ENCODE measurements at regions not wholly inside any gene's neighbourhood (a gene's known extent, or its start where the extent isn't known, plus 50 kb on each side); places are given as distances from the start of the nearest gene placed in this dataset.
"Not testable (repeated sequence)": the region's sequence is repeated elsewhere in the genome, so short reads cannot be mapped to it uniquely, and the experiment has no call there.

- Histone ChIP-seq H3K9me3 (no peaks in the 10 kb centered on the region), H3K27ac (no peak overlapping the region), H3K36me3 (no peaks in the 10 kb centered on the region), H3K4me1 (no peaks in the 10 kb centered on the region), H3K4me3 (no peak overlapping the region), H3K27me3 (peaks cover 44% of the 10 kb centered on the region)
- TF ChIP-seq CTCF (IDR thresholded peaks at IDR 0.05) (no peak), EP300 (IDR thresholded peaks at IDR 0.05) (no peak), POLR2A (IDR thresholded peaks at IDR 0.05) (no peak), POLR2AphosphoS5 (IDR thresholded peaks at IDR 0.05) (no peak)
- ATAC-seq = no peak
- 74 to 81% methylated on average over 3 of the region's 4 CpGs for WGBS, 2 donors (ENCODE audit: low coverage in 1 of 2)
Measured at GRCh38 chr20:58765780-58766179, 73.2 kb downstream of the NPEPL1 start.

- not testable (repeated sequence) for H3K9me3 ChIP-seq, H3K27ac ChIP-seq, H3K4me1 ChIP-seq, ATAC-seq, H3K36me3 ChIP-seq, H3K4me3 ChIP-seq
- WGBS, 2 donors (ENCODE audit: low coverage in 1 of 2) = 88% methylated on average over 6 of the region's 7 CpGs; no CpG with 5 or more reads in 1 of the 2 donors
- peaks cover 57% of the 10 kb centered on the region for H3K27me3 ChIP-seq
Measured at GRCh38 chr20:58767817-58768216, 75.2 kb downstream of the NPEPL1 start.

All from gastroesophageal sphincter (tissue), 4 donors.